ENCODE measurements at regions not wholly inside any gene's neighbourhood (a gene's known extent, or its start where the extent isn't known, plus 50 kb on each side); places are given as distances from the start of the nearest gene placed in this dataset.

DNA sequence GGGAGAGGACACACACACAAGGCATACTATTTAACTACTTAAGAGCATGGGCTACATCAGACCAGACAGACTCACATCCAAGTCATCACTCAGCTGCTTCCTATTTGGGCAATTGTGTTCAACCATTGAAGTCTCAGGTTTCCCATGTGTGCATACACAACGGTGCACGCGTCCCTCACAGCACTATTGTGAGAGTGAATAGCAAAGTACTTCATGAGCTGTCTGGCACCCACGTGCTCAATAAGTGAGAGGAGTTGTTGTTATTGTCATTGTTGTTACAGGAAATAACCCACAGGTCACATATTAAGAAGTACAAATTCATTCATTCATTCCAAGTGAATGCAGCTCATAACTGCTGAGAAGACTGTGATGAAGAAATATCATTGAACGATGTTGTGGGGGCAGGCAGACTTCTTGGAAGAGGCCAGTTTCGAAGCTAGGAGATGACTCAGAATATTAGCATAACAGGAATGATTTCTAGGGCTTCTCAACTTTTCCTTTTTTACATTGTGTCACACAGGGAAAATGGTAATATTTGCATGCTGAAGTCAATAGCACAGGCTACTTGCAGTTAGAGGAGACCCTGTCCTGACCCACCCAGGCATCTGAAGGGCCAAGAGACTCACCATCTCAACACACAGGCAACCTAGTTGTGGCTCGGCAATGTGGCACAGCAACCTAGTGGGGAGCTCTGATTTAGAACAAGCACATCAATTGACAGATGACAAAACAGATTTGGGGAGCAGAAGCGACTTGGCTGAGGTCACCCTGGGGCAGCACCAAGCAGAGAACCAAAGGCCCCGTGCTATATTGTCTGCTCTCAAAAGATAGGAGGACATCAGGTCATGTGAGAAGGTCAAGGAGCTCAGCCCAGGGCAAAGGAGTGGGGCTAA lies 606.0 kb downstream of the BUD13 start:
- no peaks in the 10 kb centered on the region for H3K27me3 Mint-ChIP-seq (ENCODE audit: low read depth)

DNA sequence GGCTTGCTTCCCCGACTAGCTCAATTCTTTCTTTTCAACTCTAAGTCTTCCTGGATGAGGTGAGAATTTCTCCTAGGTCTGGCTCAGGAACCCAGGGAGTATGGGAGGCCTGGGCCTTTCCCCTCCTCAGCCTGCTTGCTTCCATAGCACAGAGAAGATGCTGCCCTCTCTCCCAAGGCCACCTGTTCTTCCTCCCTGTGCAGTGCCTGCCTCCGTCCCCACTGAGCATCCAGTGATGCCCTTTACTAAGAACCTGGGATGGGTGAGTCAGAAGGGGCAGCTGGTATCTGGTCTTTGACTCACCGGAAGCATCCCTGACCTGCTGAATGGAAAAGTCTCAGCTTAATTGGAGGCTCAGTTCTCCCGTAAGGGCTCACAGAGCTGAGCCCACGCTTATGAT lies 607.9 kb downstream of the BUD13 start:
- no peak for DNase-seq (ENCODE audit: low read depth, low spot score)
- no peaks in the 10 kb centered on the region for H3K27me3 Mint-ChIP-seq (ENCODE audit: low read depth)

More for the DNA sequence above, 606.0 kb downstream of the BUD13 start:
- no peak overlapping the region for H3K27ac Mint-ChIP-seq (ENCODE audit: unreplicated experiment)
- no peaks in the 10 kb centered on the region for H3K9me3 Mint-ChIP-seq
- peaks cover 14% of the 10 kb centered on the region for H3K4me1 Mint-ChIP-seq
- no peak for DNase-seq (ENCODE audit: low read depth, low spot score)
- TF ChIP-seq, protein P1, sequence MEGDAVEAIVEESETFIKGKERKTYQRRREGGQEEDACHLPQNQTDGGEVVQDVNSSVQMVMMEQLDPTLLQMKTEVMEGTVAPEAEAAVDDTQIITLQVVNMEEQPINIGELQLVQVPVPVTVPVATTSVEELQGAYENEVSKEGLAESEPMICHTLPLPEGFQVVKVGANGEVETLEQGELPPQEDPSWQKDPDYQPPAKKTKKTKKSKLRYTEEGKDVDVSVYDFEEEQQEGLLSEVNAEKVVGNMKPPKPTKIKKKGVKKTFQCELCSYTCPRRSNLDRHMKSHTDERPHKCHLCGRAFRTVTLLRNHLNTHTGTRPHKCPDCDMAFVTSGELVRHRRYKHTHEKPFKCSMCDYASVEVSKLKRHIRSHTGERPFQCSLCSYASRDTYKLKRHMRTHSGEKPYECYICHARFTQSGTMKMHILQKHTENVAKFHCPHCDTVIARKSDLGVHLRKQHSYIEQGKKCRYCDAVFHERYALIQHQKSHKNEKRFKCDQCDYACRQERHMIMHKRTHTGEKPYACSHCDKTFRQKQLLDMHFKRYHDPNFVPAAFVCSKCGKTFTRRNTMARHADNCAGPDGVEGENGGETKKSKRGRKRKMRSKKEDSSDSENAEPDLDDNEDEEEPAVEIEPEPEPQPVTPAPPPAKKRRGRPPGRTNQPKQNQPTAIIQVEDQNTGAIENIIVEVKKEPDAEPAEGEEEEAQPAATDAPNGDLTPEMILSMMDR (conservative IDR thresholded peaks at IDR 0.05), result no peak
- H3K4me3 Mint-ChIP-seq, result no peak overlapping the region
- H3K36me3 Mint-ChIP-seq (ENCODE audit: low read depth), result no peaks in the 10 kb centered on the region

DNA sequence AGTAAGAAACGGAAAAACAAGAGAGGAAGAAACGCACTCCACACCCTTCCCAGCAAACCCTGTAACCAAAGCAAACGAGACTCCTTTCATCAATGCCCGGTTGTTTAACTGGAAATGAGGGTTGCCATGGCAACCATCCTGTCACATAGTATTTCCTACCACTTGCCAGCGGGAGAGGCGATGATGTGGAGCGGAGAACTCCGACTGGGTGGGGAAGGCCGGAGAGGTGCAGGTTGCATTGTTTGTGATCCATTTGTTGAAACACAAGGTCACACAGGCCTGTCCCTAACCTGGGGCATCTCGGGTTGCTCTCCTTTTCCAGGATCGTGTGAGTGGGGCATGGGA lies 609.9 kb downstream of the BUD13 start:
- H3K27me3 Mint-ChIP-seq (ENCODE audit: low read depth), result no peaks in the 10 kb centered on the region
- H3K9me3 Mint-ChIP-seq, result no peaks in the 10 kb centered on the region
- peak; percentile 53 for DNase-seq (ENCODE audit: low read depth, low spot score)
- H3K27ac Mint-ChIP-seq (ENCODE audit: unreplicated experiment), result peak overlapping the region; percentile 96
- peaks cover 23% of the 10 kb centered on the region for H3K4me1 Mint-ChIP-seq
- peak overlapping the region; percentile 75 for H3K4me3 Mint-ChIP-seq
- TF ChIP-seq, protein P1 (conservative IDR thresholded peaks at IDR 0.05), result no peak
- no peaks in the 10 kb centered on the region for H3K36me3 Mint-ChIP-seq (ENCODE audit: low read depth)

More for the DNA sequence above, 607.9 kb downstream of the BUD13 start:
- H3K9me3 Mint-ChIP-seq, result no peaks in the 10 kb centered on the region
- H3K4me3 Mint-ChIP-seq, result no peak overlapping the region
- peaks cover 14% of the 10 kb centered on the region for H3K4me1 Mint-ChIP-seq
- no peak overlapping the region for H3K27ac Mint-ChIP-seq (ENCODE audit: unreplicated experiment)
- TF ChIP-seq, protein P1 (conservative IDR thresholded peaks at IDR 0.05), result no peak
- no peaks in the 10 kb centered on the region for H3K36me3 Mint-ChIP-seq (ENCODE audit: low read depth)

DNA sequence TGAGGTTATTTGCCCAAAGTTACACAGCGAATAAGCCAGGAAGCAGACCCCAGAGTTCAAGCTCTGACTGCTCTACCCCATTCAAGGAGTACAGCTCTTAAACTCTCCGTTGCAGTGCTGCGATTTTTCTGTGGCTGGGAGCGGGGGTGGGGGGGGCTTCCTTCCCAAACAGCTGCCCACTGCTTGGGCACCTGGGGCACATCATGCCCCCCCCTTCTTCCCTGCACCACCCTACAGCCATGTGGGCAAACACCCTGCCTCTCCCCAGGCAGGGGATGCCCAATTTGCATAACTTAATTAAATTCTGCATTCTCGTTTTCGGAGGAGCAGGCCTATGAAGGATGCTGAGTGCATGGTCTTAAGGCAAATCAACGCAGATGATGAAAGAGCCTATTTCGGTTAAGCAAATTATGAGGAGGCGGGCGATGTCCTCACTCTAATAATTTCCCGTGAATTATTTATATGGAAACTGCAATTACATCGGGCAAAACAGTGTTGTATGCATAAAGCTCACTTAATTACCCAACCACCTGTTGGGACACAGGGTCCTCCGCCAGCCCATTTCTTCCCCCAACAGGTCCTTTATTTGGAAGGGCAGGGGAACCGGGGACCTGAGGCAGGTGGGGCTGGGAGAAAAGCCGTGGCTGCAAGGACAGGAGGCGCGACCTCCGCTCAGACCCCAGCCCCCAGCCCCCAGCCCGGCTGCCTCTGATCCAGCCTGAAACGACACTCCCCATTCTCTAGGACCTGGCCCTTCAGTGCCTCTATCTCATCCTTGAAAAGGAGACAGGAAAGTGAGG lies 610.5 kb downstream of the BUD13 start:
- H3K36me3 Mint-ChIP-seq (ENCODE audit: low read depth), result no peaks in the 10 kb centered on the region
- H3K4me1 Mint-ChIP-seq, result peaks cover 23% of the 10 kb centered on the region
- H3K27me3 Mint-ChIP-seq (ENCODE audit: low read depth), result no peaks in the 10 kb centered on the region
- no peak for DNase-seq (ENCODE audit: low read depth, low spot score)
- TF ChIP-seq, protein P1 (conservative IDR thresholded peaks at IDR 0.05), result no peak
- peak overlapping the region; percentile 96 for H3K27ac Mint-ChIP-seq (ENCODE audit: unreplicated experiment)
- H3K9me3 Mint-ChIP-seq, result no peaks in the 10 kb centered on the region
- H3K4me3 Mint-ChIP-seq, result peak overlapping the region; percentile 75

DNA sequence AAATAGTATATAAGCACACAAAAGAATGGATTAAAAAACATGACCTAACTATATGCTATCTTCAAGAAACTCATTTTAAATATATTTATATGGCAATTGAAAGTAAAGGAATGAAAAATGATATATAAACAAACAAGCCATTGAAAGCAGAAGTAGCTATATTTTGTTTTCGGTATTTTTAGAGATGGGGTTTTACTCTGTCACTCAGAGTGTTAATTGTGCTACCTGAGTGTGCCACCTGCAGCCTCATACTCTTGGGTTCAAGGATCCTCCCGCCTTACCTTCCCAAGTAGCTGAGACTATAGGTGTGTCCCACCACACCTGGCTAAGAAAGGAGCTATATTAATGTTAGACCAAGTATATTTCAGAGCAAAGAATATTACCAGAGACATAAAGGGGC lies 624.1 kb downstream of the BUD13 start:
- peaks cover 2% of the 10 kb centered on the region for H3K36me3 Mint-ChIP-seq (ENCODE audit: low read depth)
- TF ChIP-seq, protein P1 (conservative IDR thresholded peaks at IDR 0.05), result no peak

More for the DNA sequence above, 624.1 kb downstream of the BUD13 start:
- peaks cover 4% of the 10 kb centered on the region for H3K4me1 Mint-ChIP-seq
- no peaks in the 10 kb centered on the region for H3K27me3 Mint-ChIP-seq (ENCODE audit: low read depth)
- H3K27ac Mint-ChIP-seq (ENCODE audit: unreplicated experiment), result no peak overlapping the region
- H3K4me3 Mint-ChIP-seq, result no peak overlapping the region
- DNase-seq (ENCODE audit: low read depth, low spot score), result no peak
- peaks cover 7% of the 10 kb centered on the region for H3K9me3 Mint-ChIP-seq
